ENCODE measurements at regions not wholly inside any gene's neighbourhood (a gene's known extent, or its start where the extent isn't known, plus 50 kb on each side); places are given as distances from the start of the nearest gene placed in this dataset.

DNA sequence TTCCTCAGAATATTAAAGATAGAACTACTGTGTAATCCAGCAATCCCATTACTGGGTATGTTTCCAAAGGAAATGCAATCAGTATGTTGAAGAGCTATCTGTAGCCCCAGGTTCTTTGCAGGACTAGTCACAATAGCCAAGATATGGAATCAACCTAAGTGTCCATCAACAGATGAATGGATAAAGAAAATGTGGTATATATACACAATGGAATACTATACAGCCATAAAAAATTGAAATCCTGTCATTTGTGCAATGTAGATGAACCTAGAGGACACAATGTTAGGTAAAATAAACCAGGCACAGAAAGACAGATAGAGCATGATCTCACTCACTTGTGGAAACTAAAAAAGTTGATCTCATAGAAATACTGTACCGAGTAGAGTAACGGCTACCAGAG, 306.0 kb upstream of the MARCKS start:
- DNase-seq, result no peak

DNA sequence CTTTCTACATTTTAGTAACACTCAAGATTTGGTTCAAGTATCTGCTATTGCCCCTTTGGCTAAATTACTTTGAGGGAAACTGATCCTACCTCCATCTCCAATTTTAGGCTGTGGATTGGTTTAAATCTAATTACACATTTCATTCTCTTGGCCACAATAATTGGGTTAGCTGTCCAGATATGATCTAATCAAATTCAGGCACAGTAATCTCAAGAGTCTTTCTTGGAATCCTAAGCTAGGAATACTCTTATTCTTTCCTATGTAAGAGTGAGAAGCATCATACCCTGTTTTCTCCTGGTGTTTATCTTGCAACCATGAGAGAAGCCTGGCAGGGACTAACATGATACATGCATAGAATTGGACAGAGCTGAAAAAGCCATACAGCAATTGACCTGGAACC, 300.4 kb upstream of the MARCKS start:
- DNase-seq, result no peak

- DNase-seq, result no peak
Measured at GRCh38 chr6:113558431-113558830, 298.7 kb upstream of the MARCKS start.

DNA sequence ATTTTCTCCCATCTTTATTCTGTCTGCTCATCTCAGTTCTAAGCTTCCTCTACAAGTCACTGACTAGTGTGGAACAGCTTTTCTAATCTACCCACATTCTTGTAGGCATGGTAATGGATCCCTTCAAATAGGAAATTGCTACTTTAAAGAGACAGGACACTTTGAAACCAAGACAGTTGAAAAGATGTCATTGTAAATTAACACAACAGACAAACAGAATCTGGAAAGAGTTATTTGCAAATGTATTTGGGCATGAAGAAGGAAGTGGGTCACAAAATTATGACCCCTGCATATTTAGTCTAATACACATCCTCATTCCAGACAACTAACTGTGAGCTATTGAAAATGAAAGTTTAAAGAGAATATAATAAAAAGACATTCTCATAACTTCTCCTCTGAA, 298.2 kb upstream of the MARCKS start:
- peak; percentile 85 for DNase-seq

- peak; percentile 53 for DNase-seq
Measured at GRCh38 chr6:113560376-113560775, 296.8 kb upstream of the MARCKS start.

GRCh38 chr6:113560908-113561307, 296.2 kb upstream of the MARCKS start:
- peak; percentile 88 for DNase-seq

DNA sequence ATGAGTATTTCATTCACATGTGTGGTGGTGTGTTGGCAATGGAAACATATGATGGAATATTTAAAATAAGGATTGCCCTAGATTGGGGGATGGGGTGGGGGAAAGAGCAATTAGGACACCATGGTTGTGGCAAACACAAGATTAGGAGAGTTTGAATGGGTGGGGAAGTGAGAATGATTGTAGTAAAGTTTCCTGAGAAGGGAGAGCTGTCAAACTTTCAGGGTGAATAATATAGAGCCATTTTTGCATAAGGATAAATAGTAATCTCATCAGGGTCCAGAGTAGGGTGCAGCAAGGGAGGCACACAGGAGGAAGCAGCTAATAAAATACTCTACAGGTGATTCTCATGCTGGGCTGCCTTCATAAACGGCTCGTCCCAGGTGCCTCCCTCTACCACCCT, 294.9 kb upstream of the MARCKS start:
- no peak for DNase-seq

DNA sequence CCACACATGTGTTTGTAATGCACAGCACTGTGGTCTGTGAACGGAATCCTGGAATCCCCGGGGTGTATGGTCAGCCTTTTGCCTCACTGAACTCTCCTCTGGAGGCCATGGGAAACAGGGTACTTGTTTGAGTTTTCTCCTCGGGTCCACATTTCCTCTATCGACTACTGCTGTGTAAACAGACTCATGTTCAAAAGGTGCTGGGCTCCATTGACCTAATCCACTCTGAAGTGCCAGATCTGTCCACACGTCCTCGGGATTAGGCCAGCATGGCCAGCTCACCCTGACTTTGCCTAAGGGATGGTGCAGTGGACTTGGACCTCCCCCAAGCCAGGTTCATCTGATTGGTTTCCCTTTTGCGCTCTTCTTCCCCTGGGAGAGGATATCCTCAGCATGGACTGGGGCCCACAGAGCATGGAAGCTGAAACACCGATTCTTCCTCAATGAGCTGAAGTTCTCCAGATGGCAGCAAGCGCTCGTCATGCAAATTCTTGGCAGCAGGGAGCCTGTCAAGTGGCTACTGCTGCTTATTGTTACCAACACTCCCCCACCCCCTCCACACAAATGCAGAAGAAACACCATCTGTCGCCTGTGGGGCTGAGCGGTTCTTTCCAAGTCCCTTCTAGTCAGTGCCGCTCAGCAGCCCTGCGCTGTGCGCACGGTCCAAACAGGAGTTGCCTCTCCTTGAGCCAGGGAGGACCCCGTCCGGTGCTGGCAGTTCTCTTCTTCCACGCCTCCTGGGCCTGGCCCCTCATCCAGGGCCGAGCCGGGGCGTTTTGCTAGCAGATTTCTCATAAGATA, 292.6 kb upstream of the MARCKS start:
- peak; percentile 97 for DNase-seq

DNA sequence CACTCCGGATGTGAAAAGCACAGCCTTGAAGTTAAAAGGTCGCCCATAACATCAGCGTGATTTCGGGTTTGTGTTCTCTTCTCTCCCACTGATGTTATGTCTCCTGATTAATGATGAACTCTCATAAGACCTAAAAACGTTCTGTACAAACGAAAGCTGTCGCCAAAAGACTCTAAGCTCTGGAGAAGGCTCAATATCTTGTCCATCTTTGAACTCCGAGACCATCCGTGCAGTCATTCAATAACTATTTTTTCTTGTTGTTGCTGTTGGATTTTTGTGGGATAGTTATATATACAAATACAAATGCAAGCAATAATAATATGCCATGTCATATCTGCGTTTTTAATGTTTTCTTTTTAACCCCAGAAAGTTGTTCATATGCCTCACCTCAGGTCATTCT, 291.8 kb upstream of the MARCKS start:
- peak; percentile 67 for DNase-seq

- peak; percentile 22 for DNase-seq
Measured at GRCh38 chr6:113570161-113570560, 287.0 kb upstream of the MARCKS start.

GRCh38 chr6:113570641-113571040, 286.5 kb upstream of the MARCKS start:
- no peak for DNase-seq

GRCh38 chr6:113574147-113574546, 283.0 kb upstream of the MARCKS start:
- DNase-seq, result no peak

- no peak for DNase-seq
Measured at GRCh38 chr6:113576310-113576709, 280.8 kb upstream of the MARCKS start.

DNA sequence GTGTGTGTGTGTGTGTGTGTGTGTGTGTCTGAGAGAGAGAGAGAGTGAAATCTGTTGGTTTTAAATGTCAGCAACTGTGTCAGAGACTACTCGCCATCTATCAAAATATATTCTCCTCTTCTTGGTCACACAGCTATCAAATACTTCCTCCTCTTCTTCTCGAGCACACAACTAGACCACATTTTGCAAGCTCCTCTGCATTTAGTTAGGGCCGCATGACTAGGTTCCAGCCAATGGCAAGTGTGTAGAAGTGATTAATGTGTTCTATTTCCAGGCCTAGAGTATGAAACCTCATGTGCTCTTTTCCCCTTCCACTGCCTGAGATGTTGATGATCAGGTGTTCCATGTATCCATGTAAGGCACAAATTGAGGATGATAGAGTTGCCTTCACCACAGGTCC, 278.5 kb upstream of the MARCKS start:
- no peak for DNase-seq

- no peak for DNase-seq
Measured at GRCh38 chr6:113584767-113585166, 272.4 kb upstream of the MARCKS start.

DNA sequence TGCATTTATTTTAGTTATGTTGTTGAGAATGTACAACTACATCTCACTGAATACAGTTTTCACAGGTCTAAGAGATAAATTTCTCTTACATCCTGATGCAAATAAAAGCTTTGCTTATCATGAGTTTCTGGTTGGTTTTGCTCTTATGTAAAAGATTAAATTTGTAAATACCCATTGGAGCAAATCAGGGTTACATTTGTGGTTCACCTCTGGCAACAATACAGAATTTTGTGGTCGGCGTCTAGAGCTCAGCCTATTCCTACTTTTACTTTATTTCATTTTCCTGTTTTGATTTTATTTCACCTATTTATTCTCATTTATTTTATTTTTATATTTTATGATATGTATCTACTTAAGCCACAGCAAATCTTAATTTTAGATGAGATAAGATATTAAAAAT, 271.9 kb upstream of the MARCKS start:
- DNase-seq, result no peak

GRCh38 chr6:113586413-113587077, 270.6 kb upstream of the MARCKS start:
- peak; percentile 72 for DNase-seq

- DNase-seq, result no peak
Measured at GRCh38 chr6:113587078-113587699, 270.0 kb upstream of the MARCKS start.

GRCh38 chr6:113588646-113589045, 268.5 kb upstream of the MARCKS start:
- no peak for DNase-seq

- DNase-seq, result no peak
Measured at GRCh38 chr6:113591896-113592827, 265.0 kb upstream of the MARCKS start.

- DNase-seq, result no peak
Measured at GRCh38 chr6:113594726-113595125, 262.4 kb upstream of the MARCKS start.

DNA sequence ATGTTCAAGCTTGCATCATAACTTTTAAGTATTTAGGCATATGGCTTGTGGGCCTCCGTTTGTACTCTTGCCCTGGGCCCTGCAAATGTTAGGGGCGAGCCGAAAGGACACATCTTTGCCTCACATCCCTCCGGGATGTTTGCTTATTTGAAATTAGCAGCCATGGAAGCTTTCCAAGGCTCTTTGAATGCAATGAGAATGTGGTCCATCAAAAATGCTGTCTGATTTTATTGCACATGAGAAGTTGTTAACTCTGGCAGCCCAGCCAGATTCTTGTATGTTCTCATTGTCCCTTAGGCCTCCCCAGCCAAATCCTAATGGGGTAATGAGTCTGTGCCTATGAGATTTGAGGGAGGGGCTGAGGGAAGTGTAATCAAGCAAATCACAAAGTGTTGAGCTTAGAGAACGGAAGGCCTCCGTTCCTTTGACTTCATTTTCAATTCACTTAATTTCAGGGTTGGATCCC, 261.2 kb upstream of the MARCKS start:
- DNase-seq, result peak; percentile 51
